Uterus (tissue), 2 donors: ENCODE measurements at regions not wholly inside any gene's neighbourhood (a gene's known extent, or its start where the extent isn't known, plus 50 kb on each side); places are given as distances from the start of the nearest gene placed in this dataset.

Source experiments
- POLR2A ChIP-seq, 2 donors: fragments of 450-650 bp; IDR thresholded peaks; one replicate each; pipeline ENCODE4 v1.6.1; 2016; ENCODE audit warnings: antibody characterized with exemption in 2 of 2, mild to moderate bottlenecking in 1 of 2, moderate library complexity in 1 of 2
- TF ChIP-seq, protein P1 (sequence below), 4 experiments: fragments of 200-600 bp in 2 of 4; fragments of 450-650 bp in 2 of 4; sonication (generic) in 2 of 4; IDR thresholded peaks; one replicate each; pipeline ENCODE4 v1.5.1; 2016 to 2019; ENCODE audit warnings: antibody characterized with exemption in 4 of 4, mild to moderate bottlenecking in 2 of 4, moderate library complexity in 1 of 4

DNA sequence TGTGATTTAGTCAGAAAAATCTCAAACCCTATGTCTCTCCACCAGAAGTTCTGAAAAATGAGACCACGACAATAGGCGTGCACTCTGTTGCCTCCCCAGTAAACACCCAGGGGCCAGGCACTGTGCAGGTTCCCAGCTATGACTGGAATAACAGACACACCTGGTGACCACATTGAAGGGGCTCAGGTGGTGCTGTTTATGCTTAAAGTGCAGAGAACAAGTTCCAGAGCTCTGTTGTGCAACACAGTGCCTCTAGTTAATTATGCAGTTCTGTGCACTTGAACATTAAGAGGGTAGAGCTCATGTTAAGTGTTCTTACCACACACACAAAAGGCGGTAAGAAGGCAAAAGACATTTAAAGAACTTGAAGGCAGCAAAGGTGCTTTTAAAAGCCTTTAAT lies 52.6 kb upstream of the AFF3 start:
- TF ChIP-seq, protein P1, sequence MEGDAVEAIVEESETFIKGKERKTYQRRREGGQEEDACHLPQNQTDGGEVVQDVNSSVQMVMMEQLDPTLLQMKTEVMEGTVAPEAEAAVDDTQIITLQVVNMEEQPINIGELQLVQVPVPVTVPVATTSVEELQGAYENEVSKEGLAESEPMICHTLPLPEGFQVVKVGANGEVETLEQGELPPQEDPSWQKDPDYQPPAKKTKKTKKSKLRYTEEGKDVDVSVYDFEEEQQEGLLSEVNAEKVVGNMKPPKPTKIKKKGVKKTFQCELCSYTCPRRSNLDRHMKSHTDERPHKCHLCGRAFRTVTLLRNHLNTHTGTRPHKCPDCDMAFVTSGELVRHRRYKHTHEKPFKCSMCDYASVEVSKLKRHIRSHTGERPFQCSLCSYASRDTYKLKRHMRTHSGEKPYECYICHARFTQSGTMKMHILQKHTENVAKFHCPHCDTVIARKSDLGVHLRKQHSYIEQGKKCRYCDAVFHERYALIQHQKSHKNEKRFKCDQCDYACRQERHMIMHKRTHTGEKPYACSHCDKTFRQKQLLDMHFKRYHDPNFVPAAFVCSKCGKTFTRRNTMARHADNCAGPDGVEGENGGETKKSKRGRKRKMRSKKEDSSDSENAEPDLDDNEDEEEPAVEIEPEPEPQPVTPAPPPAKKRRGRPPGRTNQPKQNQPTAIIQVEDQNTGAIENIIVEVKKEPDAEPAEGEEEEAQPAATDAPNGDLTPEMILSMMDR (IDR thresholded peaks at IDR 0.05): no peak
- no peak for TF ChIP-seq POLR2A (IDR thresholded peaks at IDR 0.05)
